GM12875 (cell line): ENCODE measurements at regions not wholly inside any gene's neighbourhood (a gene's known extent, or its start where the extent isn't known, plus 50 kb on each side); places are given as distances from the start of the nearest gene placed in this dataset.
"Not testable (repeated sequence)": the region's sequence is repeated elsewhere in the genome, so short reads cannot be mapped to it uniquely, and the experiment has no call there.

ENCODE experiments used
- H3K4me3 ChIP-seq: one replicate; pipeline ENCODE4 v1.5.1; 2011; ENCODE audit warnings: low read depth, low read length, control low read depth
- TF ChIP-seq, protein P1 (sequence below): IDR thresholded peaks from 2 replicates; pipeline ENCODE4 v1.5.1; 2011; ENCODE audit warnings: low read depth, mild to moderate bottlenecking, control low read depth, inconsistent platforms, low read length, moderate library complexity, borderline replicate concordance; ENCODE audit not compliant: insufficient read depth

DNA sequence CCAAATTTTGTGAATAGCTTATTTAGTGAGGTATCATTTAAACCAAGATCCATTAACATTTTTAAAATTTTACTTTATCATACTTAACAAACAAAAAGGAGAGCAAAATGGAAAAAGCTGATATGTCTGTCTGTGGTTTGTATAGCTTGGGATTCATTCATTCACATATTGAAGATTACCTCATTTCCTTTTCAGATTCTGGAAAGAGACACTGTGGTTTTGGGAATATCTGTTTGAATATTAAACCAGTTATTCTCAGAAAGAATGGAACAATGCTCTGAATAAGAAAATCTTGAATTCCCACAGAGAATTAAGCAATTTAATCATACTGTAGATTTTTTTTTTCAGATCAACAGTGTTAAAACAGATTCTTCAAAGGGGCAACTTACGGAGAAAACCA lies 93.8 kb upstream of the PRDX6 start:
- H3K4me3 ChIP-seq = no peak overlapping the region
- TF ChIP-seq, protein P1, sequence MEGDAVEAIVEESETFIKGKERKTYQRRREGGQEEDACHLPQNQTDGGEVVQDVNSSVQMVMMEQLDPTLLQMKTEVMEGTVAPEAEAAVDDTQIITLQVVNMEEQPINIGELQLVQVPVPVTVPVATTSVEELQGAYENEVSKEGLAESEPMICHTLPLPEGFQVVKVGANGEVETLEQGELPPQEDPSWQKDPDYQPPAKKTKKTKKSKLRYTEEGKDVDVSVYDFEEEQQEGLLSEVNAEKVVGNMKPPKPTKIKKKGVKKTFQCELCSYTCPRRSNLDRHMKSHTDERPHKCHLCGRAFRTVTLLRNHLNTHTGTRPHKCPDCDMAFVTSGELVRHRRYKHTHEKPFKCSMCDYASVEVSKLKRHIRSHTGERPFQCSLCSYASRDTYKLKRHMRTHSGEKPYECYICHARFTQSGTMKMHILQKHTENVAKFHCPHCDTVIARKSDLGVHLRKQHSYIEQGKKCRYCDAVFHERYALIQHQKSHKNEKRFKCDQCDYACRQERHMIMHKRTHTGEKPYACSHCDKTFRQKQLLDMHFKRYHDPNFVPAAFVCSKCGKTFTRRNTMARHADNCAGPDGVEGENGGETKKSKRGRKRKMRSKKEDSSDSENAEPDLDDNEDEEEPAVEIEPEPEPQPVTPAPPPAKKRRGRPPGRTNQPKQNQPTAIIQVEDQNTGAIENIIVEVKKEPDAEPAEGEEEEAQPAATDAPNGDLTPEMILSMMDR = no peak

DNA sequence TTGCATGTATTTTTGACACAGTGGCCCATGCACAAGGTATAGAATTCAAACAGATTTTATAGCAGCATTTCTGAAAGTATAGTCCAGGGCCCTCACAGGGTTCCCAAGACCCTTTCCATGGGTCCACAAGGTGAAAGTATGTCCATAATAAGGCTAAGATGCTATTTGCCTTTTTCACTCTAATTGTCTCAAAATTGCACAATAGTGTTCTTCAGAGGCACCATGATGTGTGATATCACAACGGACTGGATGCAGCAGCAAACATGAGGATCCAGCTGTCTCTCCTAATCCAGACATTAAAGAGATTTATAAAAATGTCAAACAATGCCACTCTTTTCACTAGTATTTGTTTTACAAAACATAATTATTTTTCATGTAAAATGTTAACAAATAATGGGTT lies 88.8 kb upstream of the PRDX6 start:
- H3K4me3 ChIP-seq = no peak overlapping the region
- TF ChIP-seq, protein P1 = no peak

DNA sequence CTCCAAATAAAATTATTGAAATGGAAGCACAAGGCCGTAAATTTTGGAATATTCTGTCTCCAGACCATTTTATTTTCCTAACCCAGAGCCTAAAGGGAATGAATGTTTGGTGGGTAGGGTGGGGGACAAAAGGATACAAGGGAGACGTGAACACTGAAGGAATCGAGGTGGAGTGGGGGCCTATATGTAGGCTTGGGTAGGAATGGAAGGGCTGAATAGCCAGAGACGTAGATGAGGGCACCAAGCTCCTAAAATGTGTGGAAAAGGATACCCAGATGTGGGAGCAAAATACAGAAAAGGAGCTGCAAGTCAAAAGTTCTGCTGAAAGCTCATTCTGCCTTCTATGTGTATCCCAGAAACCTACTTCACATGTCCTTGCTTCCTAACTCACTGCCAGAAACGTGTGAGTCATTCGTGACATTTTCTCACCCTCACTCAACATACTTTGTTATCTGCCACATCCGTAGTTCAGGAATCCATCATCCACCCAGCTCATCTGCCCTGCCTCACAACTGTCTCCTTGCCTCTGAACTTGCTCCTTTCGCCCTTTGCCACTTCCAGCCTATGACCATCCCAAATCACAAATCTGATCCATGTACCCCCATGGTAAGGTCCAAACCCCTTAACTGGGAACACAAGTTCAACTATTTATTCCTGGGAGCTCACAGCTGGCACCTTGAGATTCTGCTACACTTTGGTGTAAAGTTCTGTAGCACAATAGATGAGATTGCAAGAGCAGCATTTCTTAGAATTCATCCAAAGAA lies 84.1 kb upstream of the PRDX6 start:
- H3K4me3 ChIP-seq = no peak overlapping the region
- TF ChIP-seq, protein P1 = no peak

DNA sequence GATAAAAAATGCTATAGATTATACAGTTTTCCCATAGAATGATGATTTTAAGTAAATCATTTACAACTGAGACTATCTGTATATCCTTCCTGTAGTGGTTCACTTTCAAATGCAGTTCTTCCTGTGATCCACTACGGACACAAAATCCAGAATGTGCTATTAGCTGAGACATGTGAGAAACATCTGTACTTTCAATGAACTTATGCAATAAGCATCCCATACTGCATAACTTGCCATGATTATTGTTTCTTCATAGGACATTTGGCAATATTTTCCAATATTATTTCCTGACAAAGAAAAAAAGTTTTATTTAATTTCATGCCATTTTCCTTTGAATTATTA lies 83.5 kb upstream of the PRDX6 start:
- TF ChIP-seq, protein P1 = no peak
- no peak overlapping the region for H3K4me3 ChIP-seq

DNA sequence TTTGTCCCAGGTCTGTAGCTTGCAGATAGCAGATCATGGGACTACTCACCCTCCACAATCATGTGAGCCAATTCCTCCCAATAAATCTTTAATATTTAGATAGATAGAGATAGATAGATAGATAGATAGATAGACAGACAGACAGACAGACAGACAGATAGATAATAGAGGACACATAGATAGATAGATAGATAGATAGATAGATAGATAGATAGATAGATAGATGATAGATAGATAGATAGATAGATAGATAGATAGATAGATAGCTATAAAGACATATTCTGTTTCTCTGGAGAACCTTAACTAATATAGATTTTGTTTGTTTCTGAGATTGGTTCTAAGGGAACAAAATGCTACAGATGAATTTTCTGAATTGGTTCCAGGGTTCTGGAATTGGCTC lies 82.3 kb upstream of the PRDX6 start:
- H3K4me3 ChIP-seq = not testable (repeated sequence)

DNA sequence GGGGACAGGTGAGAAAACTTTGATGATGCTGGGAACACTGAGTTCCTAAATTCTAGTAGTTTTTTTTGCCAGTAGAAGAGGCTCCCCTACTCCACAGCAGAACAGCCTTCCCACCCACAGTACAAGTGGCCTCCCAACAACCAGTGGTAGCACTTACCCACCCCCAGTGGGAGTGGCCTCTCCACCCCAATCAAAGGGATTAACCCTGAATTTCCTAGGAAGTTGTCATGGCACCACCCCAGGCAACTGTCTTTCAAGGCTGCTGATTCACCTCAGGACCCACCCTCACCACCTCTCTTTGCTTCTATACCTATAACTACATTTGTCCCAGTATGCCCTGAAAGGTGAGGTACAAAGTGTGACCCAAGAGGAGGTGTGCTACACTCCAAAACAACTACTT lies 81.4 kb upstream of the PRDX6 start:
- TF ChIP-seq, protein P1 = no peak
- H3K4me3 ChIP-seq = no peak overlapping the region

DNA sequence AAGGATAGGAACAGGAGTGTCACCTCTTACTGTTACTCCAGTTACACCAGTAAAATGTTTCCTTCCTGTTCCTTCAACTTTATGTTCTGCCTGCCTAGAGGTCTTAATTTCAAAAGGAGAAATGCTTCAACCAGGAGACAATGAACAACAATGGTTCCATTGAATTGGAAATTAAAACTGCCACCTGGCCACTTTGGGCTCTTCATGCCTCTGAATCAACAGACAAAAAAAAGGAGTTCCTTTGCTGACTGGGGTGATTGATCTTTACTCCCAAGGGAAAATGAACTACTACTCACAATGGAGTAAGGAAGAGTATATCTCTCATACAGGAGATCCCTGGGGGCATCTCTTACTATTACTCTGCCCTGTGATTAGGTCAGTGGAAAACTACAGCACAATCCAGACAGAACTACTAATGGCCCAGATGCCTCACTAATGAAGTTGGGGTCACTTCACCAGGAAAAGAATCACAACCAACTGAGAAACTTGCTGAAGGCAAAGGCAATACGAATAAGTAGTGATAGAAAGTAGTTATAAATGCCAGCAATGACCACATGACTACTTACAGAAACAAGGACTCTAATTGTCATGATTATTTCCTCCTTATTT lies 76.6 kb upstream of the PRDX6 start:
- H3K4me3 ChIP-seq = no peak overlapping the region
- TF ChIP-seq, protein P1 = no peak
